ENCODE measurements at regions not wholly inside any gene's neighbourhood (a gene's known extent, or its start where the extent isn't known, plus 50 kb on each side); places are given as distances from the start of the nearest gene placed in this dataset.
"Not testable (repeated sequence)": the region's sequence is repeated elsewhere in the genome, so short reads cannot be mapped to it uniquely, and the experiment has no call there.

DNA sequence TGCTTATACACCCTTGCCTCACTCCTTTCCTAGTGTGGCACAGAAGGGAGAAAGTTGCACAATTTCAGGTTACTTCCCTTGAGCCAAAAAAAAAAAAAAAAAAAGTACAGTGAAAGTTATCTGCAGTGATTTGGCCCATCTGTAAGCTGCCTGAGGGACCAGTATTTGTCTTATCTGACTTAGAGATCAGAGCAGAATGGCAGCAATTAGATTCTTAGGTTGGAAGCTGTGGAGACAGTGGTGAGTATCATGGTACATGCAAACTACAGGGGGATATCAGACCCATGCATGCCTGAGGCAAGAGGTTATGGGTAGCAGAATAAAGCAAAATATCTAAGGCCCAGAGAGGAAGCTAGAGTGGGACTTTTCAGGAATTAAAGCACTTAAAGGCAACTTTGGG, 1070.7 kb upstream of the NOVA1 start:
- H3K9me3 ChIP-seq (ENCODE audit: control extremely low read depth in 1 of 3, control insufficient read depth in 2 of 3, insufficient read depth in 1 of 3, low read length in 2 of 3): no peaks in the 10 kb centered on the region
- no peak overlapping the region for H3K4me3 ChIP-seq (ENCODE audit: control extremely low read depth in 1 of 5, extremely low read depth in 1 of 5, insufficient read depth in 1 of 5, low read depth in 2 of 5, low read length in 4 of 5)
- no peaks in the 10 kb centered on the region for H3K27me3 ChIP-seq (replicated peaks in 1 of 4; ENCODE audit: control extremely low read depth in 1 of 4, control insufficient read depth in 3 of 4, insufficient read depth in 4 of 4, low read length in 3 of 4)
- H3K79me2 ChIP-seq (ENCODE audit: control insufficient read depth, insufficient read depth, low read length): no peaks in the 10 kb centered on the region
- no peak overlapping the region for H3K9ac ChIP-seq (ENCODE audit: low read length)
- no peak for DNase-seq
- no peak for TF ChIP-seq EZH2 (IDR thresholded peaks at IDR 0.05; ENCODE audit: borderline replicate concordance, insufficient read depth, low read depth, low read length, poor library complexity, severe bottlenecking)
- TF ChIP-seq, protein P1, sequence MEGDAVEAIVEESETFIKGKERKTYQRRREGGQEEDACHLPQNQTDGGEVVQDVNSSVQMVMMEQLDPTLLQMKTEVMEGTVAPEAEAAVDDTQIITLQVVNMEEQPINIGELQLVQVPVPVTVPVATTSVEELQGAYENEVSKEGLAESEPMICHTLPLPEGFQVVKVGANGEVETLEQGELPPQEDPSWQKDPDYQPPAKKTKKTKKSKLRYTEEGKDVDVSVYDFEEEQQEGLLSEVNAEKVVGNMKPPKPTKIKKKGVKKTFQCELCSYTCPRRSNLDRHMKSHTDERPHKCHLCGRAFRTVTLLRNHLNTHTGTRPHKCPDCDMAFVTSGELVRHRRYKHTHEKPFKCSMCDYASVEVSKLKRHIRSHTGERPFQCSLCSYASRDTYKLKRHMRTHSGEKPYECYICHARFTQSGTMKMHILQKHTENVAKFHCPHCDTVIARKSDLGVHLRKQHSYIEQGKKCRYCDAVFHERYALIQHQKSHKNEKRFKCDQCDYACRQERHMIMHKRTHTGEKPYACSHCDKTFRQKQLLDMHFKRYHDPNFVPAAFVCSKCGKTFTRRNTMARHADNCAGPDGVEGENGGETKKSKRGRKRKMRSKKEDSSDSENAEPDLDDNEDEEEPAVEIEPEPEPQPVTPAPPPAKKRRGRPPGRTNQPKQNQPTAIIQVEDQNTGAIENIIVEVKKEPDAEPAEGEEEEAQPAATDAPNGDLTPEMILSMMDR (IDR thresholded peaks at IDR 0.05): no peak
- Mint-ChIP-seq H3K4me3 (no peak overlapping the region), H3K27me3 (no peaks in the 10 kb centered on the region), H3K4me1 (no peaks in the 10 kb centered on the region), H3K9me3 (ENCODE audit: insufficient read depth) (peaks cover 6% of the 10 kb centered on the region), H3K27ac (no peak overlapping the region)
- no peaks in the 10 kb centered on the region for H3K4me1 ChIP-seq (ENCODE audit: control insufficient read depth in 2 of 2, insufficient read depth in 2 of 2, low read length in 2 of 2)
- no peak overlapping the region for H3K27ac ChIP-seq (ENCODE audit: low read length in 2 of 2)
- no peaks in the 10 kb centered on the region for H3K36me3 ChIP-seq (replicated peaks in 1 of 2; ENCODE audit: control extremely low read depth in 1 of 2, control insufficient read depth in 1 of 2, extremely low read depth in 1 of 2, insufficient read depth in 2 of 2, low read length in 1 of 2)
- no peaks in the 10 kb centered on the region for H4K20me1 ChIP-seq (ENCODE audit: control insufficient read depth, insufficient read depth, low read length, poor library complexity, severe bottlenecking)
- POLR2A ChIA-PET: no interaction called here
- H3K4me2 ChIP-seq (replicated peaks; ENCODE audit: low read depth, low read length, poor library complexity, severe bottlenecking): no peak overlapping the region
- ATAC-seq (ENCODE audit: low read depth): no peak
- CTCF ChIA-PET: no interaction called here
- intact Hi-C loops (cut with micrococcal nuclease): no loop called here
- no peak overlapping the region for H2AFZ ChIP-seq (ENCODE audit: insufficient read depth, low read depth, low read length, poor library complexity, severe bottlenecking)

DNA sequence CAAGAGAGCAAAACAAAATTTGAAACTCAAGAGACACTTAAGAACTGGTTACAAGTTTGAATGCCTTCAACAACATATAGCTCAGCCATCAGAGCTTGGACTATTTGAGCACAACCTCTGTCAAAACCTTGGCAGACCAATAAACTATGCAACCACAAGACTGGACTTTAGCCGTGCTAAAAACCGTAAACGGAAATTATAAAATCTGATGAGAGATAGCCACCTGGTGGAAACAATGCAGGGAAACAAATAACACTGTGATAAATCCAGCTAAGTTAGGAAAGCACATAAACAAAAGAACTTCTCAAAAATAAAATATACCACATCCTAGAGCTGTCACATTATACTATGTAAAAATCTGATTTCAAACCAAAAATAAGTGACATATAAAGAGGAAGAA, 1074.2 kb upstream of the NOVA1 start:
- Mint-ChIP-seq H3K4me1 (no peaks in the 10 kb centered on the region), H3K4me3 (no peak overlapping the region), H3K27ac (no peak overlapping the region), H3K9me3 (ENCODE audit: insufficient read depth) (peaks cover 3% of the 10 kb centered on the region), H3K27me3 (no peaks in the 10 kb centered on the region)
- H3K27ac ChIP-seq (ENCODE audit: low read length in 2 of 2): no peak overlapping the region
- ChIA-PET CTCF (no interaction called here), POLR2A (no interaction called here)
- H3K9me3 ChIP-seq (ENCODE audit: control extremely low read depth in 1 of 3, control insufficient read depth in 2 of 3, insufficient read depth in 1 of 3, low read length in 2 of 3): no peaks in the 10 kb centered on the region
- no peaks in the 10 kb centered on the region for H4K20me1 ChIP-seq (ENCODE audit: control insufficient read depth, insufficient read depth, low read length, poor library complexity, severe bottlenecking)
- intact Hi-C loops (cut with micrococcal nuclease): no loop called here
- H3K4me2 ChIP-seq (replicated peaks; ENCODE audit: low read depth, low read length, poor library complexity, severe bottlenecking): no peak overlapping the region
- no peaks in the 10 kb centered on the region for H3K27me3 ChIP-seq (replicated peaks in 1 of 4; ENCODE audit: control extremely low read depth in 1 of 4, control insufficient read depth in 3 of 4, insufficient read depth in 4 of 4, low read length in 3 of 4)
- H3K9ac ChIP-seq (ENCODE audit: low read length): no peak overlapping the region
- TF ChIP-seq EZH2 (IDR thresholded peaks at IDR 0.05; ENCODE audit: borderline replicate concordance, insufficient read depth, low read depth, low read length, poor library complexity, severe bottlenecking): no peak
- TF ChIP-seq, protein P1 (IDR thresholded peaks at IDR 0.05): no peak
- no peaks in the 10 kb centered on the region for H3K4me1 ChIP-seq (ENCODE audit: control insufficient read depth in 2 of 2, insufficient read depth in 2 of 2, low read length in 2 of 2)
- H3K79me2 ChIP-seq (ENCODE audit: control insufficient read depth, insufficient read depth, low read length): no peaks in the 10 kb centered on the region
- DNase-seq: no peak
- H3K4me3 ChIP-seq (ENCODE audit: control extremely low read depth in 1 of 5, extremely low read depth in 1 of 5, insufficient read depth in 1 of 5, low read depth in 2 of 5, low read length in 4 of 5): no peak overlapping the region
- no peak overlapping the region for H2AFZ ChIP-seq (ENCODE audit: insufficient read depth, low read depth, low read length, poor library complexity, severe bottlenecking)
- no peaks in the 10 kb centered on the region for H3K36me3 ChIP-seq (replicated peaks in 1 of 2; ENCODE audit: control extremely low read depth in 1 of 2, control insufficient read depth in 1 of 2, extremely low read depth in 1 of 2, insufficient read depth in 2 of 2, low read length in 1 of 2)
- no peak for ATAC-seq (ENCODE audit: low read depth)
- WGBS (ENCODE audit: insufficient coverage): 57% methylated on average over 3 of the region's 3 CpGs

DNA sequence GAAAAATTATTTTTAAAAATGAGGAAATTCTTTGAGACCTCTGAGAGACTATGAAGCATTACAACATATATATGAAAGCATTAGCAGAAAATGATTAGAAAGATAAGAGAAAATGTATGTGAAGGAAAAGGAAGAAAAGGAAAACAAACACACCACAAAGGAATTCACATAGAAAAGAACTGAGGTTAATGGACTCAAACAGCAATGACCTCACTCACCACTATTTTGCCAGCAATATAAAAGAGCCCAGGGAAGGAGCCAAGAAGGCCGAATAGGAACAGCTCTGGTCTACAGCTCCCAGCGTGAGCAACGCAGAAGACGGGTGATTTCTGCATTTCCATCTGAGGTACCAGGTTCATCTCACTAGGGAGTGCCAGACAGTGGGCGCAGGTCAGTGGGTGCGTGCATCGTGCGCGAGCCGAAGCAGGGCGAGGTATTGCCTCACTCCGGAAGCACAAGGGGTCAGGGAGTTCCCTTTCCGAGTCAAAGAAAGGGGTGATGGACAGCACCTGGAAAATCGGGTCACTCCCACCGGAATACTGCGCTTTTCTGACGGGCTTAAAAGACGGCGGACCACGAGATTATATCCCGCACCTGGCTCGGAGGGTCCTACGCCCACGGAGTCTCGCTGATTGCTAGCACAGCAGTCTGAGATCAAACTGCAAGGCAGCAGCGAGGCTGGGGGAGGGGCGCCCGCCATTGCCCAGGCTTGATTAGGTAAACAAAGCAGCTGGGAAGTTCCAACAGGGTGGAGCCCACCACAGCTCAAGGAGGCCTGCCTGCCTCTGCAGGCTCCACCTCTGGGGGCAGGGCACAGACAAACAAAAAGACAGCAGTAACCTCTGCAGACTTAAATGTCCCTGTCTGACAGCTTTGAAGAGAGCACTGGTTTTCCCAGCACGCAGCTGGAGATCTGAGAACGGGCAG, 1075.2 kb upstream of the NOVA1 start:
- H3K27ac Mint-ChIP-seq; H3K36me3 ChIP-seq (replicated peaks in 1 of 2; ENCODE audit: control extremely low read depth in 1 of 2, control insufficient read depth in 1 of 2, extremely low read depth in 1 of 2, insufficient read depth in 2 of 2, low read length in 1 of 2); H3K4me1 Mint-ChIP-seq; H3K79me2 ChIP-seq (ENCODE audit: control insufficient read depth, insufficient read depth, low read length); POLR2A ChIA-PET; H3K9ac ChIP-seq (ENCODE audit: low read length); H3K27me3 Mint-ChIP-seq; H3K27me3 ChIP-seq (replicated peaks in 1 of 4; ENCODE audit: control extremely low read depth in 1 of 4, control insufficient read depth in 3 of 4, insufficient read depth in 4 of 4, low read length in 3 of 4); H3K9me3 Mint-ChIP-seq (ENCODE audit: insufficient read depth); H3K27ac ChIP-seq (ENCODE audit: low read length in 2 of 2); H3K4me3 Mint-ChIP-seq; H2AFZ ChIP-seq (ENCODE audit: insufficient read depth, low read depth, low read length, poor library complexity, severe bottlenecking); H3K4me2 ChIP-seq (replicated peaks; ENCODE audit: low read depth, low read length, poor library complexity, severe bottlenecking); ATAC-seq (ENCODE audit: low read depth); H3K4me1 ChIP-seq (ENCODE audit: control insufficient read depth in 2 of 2, insufficient read depth in 2 of 2, low read length in 2 of 2); DNase-seq; H4K20me1 ChIP-seq (ENCODE audit: control insufficient read depth, insufficient read depth, low read length, poor library complexity, severe bottlenecking); CTCF ChIA-PET; intact Hi-C loops (cut with micrococcal nuclease); H3K4me3 ChIP-seq (ENCODE audit: control extremely low read depth in 1 of 5, extremely low read depth in 1 of 5, insufficient read depth in 1 of 5, low read depth in 2 of 5, low read length in 4 of 5); H3K9me3 ChIP-seq (ENCODE audit: control extremely low read depth in 1 of 3, control insufficient read depth in 2 of 3, insufficient read depth in 1 of 3, low read length in 2 of 3): not testable (repeated sequence)
- 98% methylated on average over 14 of the region's 30 CpGs for WGBS (ENCODE audit: insufficient coverage)
